ENCODE measurements at regions not wholly inside any gene's neighbourhood (a gene's known extent, or its start where the extent isn't known, plus 50 kb on each side); places are given as distances from the start of the nearest gene placed in this dataset.

DNA sequence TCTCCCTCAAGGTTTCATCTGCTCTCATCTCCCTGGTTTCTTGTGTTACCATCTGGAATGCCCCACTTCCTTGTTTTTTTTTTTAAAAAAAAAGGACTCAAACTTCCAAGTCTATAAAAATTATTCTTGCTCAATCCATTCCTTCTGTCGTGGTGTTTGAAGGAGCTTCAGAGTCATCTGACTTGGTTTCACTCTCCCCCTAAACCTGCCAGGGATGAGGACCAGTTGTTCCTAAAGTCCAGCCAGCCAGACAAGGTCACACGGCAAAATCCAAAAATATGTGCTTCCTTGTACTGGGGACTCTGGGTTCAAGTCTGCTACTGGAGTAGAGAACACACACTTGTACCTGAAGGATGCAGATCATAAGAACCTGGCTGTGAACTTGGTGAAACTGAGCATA lies 84.5 kb upstream of the GPM6B start:
- TF ChIP-seq, protein P1, sequence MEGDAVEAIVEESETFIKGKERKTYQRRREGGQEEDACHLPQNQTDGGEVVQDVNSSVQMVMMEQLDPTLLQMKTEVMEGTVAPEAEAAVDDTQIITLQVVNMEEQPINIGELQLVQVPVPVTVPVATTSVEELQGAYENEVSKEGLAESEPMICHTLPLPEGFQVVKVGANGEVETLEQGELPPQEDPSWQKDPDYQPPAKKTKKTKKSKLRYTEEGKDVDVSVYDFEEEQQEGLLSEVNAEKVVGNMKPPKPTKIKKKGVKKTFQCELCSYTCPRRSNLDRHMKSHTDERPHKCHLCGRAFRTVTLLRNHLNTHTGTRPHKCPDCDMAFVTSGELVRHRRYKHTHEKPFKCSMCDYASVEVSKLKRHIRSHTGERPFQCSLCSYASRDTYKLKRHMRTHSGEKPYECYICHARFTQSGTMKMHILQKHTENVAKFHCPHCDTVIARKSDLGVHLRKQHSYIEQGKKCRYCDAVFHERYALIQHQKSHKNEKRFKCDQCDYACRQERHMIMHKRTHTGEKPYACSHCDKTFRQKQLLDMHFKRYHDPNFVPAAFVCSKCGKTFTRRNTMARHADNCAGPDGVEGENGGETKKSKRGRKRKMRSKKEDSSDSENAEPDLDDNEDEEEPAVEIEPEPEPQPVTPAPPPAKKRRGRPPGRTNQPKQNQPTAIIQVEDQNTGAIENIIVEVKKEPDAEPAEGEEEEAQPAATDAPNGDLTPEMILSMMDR (IDR thresholded peaks at IDR 0.05; ENCODE audit: low read depth, low read length): no peak
- no peaks in the 10 kb centered on the region for H3K9me3 ChIP-seq (ENCODE audit: severe bottlenecking)
- peaks cover 19% of the 10 kb centered on the region for H3K27me3 ChIP-seq (ENCODE audit: insufficient read depth, low read depth, severe bottlenecking)
- DNase-seq: no peak
- no peaks in the 10 kb centered on the region for H3K36me3 ChIP-seq
- H3K27ac ChIP-seq: no peak overlapping the region
- H3K4me3 ChIP-seq (ENCODE audit: low read depth, low read length): no peak overlapping the region

GRCh38 chrX:13900351-13900750 lies 83.5 kb upstream of the GPM6B start:
- peaks cover 18% of the 10 kb centered on the region for H3K27me3 ChIP-seq (ENCODE audit: insufficient read depth, low read depth, severe bottlenecking)
- H3K36me3 ChIP-seq: no peaks in the 10 kb centered on the region
- H3K27ac ChIP-seq: no peak overlapping the region
- TF ChIP-seq, protein P1 (IDR thresholded peaks at IDR 0.05; ENCODE audit: low read depth, low read length): no peak
- DNase-seq: no peak
- H3K4me3 ChIP-seq (ENCODE audit: low read depth, low read length): no peak overlapping the region
- H3K9me3 ChIP-seq (ENCODE audit: severe bottlenecking): no peaks in the 10 kb centered on the region

DNA sequence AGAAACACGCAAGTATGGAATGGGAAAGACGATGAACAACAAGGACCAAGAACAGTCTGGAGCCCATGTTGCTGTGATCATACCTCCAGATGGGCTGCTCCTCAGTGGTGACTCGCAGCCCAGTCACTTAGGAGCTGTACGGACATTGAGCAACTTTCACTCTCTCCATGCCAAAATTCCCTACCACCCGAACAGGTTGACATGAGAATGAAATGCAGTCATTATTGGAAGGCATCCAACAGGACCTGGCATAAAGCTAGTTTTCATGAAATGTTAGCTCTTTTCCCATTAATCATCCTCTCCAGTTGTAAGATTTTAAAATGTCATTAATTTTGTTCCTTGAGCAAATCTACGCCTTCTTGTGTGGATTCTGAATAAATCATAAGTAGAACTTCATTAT lies 82.7 kb upstream of the GPM6B start:
- H3K9me3 ChIP-seq (ENCODE audit: severe bottlenecking): no peaks in the 10 kb centered on the region
- H3K36me3 ChIP-seq: no peaks in the 10 kb centered on the region
- no peak overlapping the region for H3K27ac ChIP-seq
- H3K4me3 ChIP-seq (ENCODE audit: low read depth, low read length): no peak overlapping the region
- DNase-seq: no peak
- peaks cover 24% of the 10 kb centered on the region for H3K27me3 ChIP-seq (ENCODE audit: insufficient read depth, low read depth, severe bottlenecking)
- TF ChIP-seq, protein P1 (IDR thresholded peaks at IDR 0.05; ENCODE audit: low read depth, low read length): no peak

DNA sequence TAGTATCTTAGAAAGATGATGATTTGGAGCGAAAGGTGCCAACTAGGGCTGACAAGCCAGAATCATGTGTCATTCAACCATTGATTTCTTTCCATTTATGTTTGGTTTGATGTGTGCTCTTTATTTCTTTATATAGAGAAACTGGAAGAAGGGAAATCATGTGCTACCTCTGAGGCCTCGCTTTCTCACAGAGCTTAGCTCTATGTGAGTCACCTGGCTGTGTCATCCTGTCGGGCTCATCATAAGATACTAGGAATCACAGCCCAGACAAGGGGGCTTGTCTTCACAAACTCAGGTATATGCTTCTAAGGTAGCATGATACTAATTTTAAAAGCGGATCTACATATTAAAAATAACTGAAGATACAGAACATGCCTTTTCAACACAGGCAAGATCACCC lies 81.7 kb upstream of the GPM6B start:
- no peak overlapping the region for H3K27ac ChIP-seq
- TF ChIP-seq, protein P1 (IDR thresholded peaks at IDR 0.05; ENCODE audit: low read depth, low read length): no peak
- peaks cover 25% of the 10 kb centered on the region for H3K27me3 ChIP-seq (ENCODE audit: insufficient read depth, low read depth, severe bottlenecking)
- no peaks in the 10 kb centered on the region for H3K9me3 ChIP-seq (ENCODE audit: severe bottlenecking)
- H3K4me3 ChIP-seq (ENCODE audit: low read depth, low read length): no peak overlapping the region
- no peak for DNase-seq
- no peaks in the 10 kb centered on the region for H3K36me3 ChIP-seq

DNA sequence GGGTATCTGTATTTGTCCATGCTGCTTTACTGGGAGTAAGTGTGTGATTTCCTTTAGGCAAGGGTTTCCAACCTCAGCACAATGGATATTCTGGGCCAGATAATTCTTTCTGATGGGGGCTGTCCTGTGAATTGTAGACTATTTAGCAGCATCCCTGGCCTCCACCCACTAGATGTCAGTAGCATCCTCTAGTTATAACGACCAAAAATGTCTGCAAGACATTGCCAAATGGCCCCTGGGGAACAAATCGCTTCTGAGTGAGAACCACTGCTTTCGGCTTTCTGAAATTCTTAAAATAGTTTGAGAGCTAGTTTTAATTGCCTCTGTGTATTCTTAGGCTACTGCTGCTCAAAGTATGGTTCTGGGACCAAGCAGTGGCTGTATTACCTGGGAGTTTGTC lies 81.2 kb upstream of the GPM6B start:
- DNase-seq: peak; percentile 34
- Histone ChIP-seq H3K27me3 (ENCODE audit: insufficient read depth, low read depth, severe bottlenecking) (peaks cover 25% of the 10 kb centered on the region), H3K27ac (no peak overlapping the region), H3K36me3 (no peaks in the 10 kb centered on the region), H3K9me3 (ENCODE audit: severe bottlenecking) (no peaks in the 10 kb centered on the region), H3K4me3 (ENCODE audit: low read depth, low read length) (no peak overlapping the region)
- TF ChIP-seq, protein P1 (IDR thresholded peaks at IDR 0.05; ENCODE audit: low read depth, low read length): peak; percentile 36; the same call in 1 of the 2 replicates

DNA sequence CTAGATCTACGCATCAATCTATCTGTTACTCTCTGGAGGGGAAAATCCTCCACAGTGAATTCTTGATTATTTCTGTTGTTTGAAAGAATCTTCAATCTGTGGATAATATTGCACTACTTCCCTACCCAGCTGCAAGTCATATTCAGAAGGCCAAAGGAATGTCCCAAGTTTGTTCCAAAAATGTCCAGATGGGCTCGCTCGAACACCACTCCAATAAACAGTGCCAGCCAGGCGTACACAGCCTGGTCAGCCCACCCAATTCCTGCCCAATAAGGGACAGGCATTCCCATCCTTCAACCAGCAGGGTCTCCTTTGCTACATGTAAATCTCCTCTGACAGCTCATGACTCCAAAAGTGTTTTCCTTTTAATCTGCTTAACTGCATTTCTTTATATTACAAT lies 80.7 kb upstream of the GPM6B start:
- H3K4me3 ChIP-seq (ENCODE audit: low read depth, low read length): no peak overlapping the region
- no peak for DNase-seq
- no peaks in the 10 kb centered on the region for H3K36me3 ChIP-seq
- H3K27ac ChIP-seq: no peak overlapping the region
- no peaks in the 10 kb centered on the region for H3K9me3 ChIP-seq (ENCODE audit: severe bottlenecking)
- H3K27me3 ChIP-seq (ENCODE audit: insufficient read depth, low read depth, severe bottlenecking): peaks cover 26% of the 10 kb centered on the region
- TF ChIP-seq, protein P1 (IDR thresholded peaks at IDR 0.05; ENCODE audit: low read depth, low read length): no peak
